Bronchial epithelial cell (primary cell): ENCODE measurements at regions not wholly inside any gene's neighbourhood (a gene's known extent, or its start where the extent isn't known, plus 50 kb on each side); places are given as distances from the start of the nearest gene placed in this dataset.
"Not testable (repeated sequence)": the region's sequence is repeated elsewhere in the genome, so short reads cannot be mapped to it uniquely, and the experiment has no call there.

Source experiments
- DNase-seq: peaks from one replicate; pipeline ENCODE4 v3.0.0-alpha.2; 2010; ENCODE audit warnings: low read depth
- FAIRE-seq: peaks from 2 replicates; lab custom pipeline; 2011; peaks lifted over from hg19 to GRCh38; lab: Jason Lieb, UNC
- H3K27me3 ChIP-seq: 2 replicates; pipeline ENCODE4 v1.5.1; 2011; ENCODE audit warnings: low read length; ENCODE audit not compliant: control insufficient read depth, insufficient read depth
- H3K36me3 ChIP-seq: 2 replicates; pipeline ENCODE4 v1.5.1; 2011; ENCODE audit warnings: low read length; ENCODE audit not compliant: control insufficient read depth, insufficient read depth
- H3K4me3 ChIP-seq: 2 replicates; pipeline ENCODE4 v1.5.1; 2011; ENCODE audit warnings: mild to moderate bottlenecking, low read depth, low read length, control low read depth
- TF ChIP-seq, protein P1 (sequence below): IDR thresholded peaks from 2 replicates; pipeline ENCODE4 v1.5.1; 2011; ENCODE audit warnings: mild to moderate bottlenecking, moderate library complexity, low read length, control low read depth, inconsistent platforms; ENCODE audit not compliant: insufficient read depth, severe bottlenecking

DNA sequence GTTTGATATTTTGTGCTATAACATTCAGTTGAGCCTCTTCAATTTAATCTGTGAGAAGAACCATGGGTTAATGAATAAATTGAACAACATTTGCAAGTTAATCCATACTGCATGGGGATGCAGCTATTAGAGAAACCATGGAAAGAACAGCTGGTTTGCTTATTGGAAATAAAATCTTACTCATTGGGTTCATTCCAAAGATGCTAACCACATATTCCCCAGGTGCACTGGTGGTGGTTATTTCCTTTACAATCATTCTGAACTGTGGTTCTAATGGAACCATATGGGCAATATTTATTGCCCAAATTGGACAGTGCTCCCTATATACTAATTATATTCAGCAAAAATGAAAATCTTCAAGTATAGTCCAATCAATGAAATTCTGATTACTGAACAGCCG, 1200.4 kb upstream of the CDH2 start:
- H3K36me3 ChIP-seq = no peaks in the 10 kb centered on the region
- DNase-seq (no peak), FAIRE-seq (no peak)
- H3K27me3 ChIP-seq = no peaks in the 10 kb centered on the region
- TF ChIP-seq, protein P1, sequence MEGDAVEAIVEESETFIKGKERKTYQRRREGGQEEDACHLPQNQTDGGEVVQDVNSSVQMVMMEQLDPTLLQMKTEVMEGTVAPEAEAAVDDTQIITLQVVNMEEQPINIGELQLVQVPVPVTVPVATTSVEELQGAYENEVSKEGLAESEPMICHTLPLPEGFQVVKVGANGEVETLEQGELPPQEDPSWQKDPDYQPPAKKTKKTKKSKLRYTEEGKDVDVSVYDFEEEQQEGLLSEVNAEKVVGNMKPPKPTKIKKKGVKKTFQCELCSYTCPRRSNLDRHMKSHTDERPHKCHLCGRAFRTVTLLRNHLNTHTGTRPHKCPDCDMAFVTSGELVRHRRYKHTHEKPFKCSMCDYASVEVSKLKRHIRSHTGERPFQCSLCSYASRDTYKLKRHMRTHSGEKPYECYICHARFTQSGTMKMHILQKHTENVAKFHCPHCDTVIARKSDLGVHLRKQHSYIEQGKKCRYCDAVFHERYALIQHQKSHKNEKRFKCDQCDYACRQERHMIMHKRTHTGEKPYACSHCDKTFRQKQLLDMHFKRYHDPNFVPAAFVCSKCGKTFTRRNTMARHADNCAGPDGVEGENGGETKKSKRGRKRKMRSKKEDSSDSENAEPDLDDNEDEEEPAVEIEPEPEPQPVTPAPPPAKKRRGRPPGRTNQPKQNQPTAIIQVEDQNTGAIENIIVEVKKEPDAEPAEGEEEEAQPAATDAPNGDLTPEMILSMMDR = no peak
- H3K4me3 ChIP-seq = no peak overlapping the region

- no peak overlapping the region for H3K4me3 ChIP-seq
- TF ChIP-seq, protein P1 = no peak
- no peaks in the 10 kb centered on the region for H3K27me3 ChIP-seq
- no peak for DNase-seq
- no peaks in the 10 kb centered on the region for H3K36me3 ChIP-seq
- no peak for FAIRE-seq
Observed at GRCh38 chr18:29373000-29373399, 1196.1 kb upstream of the CDH2 start.

DNA sequence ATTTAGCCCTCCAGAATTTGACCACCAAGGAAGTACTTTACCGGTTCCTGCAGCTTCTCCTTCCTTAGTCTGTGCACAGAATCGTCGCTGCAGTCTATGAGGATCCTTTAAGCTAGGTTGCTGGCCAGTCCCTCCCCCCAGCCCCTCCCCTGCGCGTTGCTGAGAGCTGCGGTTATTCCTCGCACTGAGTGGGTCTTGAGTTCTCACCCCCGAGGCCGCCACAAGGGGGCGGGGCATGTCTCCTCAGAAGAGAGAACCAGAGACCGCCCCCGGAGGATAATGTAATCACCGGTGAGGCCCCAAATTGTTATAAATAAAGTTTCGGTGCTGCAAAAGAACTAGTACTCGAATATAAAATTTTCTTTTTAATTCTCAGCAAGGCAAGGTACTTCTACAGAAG, 1184.9 kb upstream of the CDH2 start:
- H3K4me3 ChIP-seq = no peak overlapping the region
- TF ChIP-seq, protein P1 = no peak
- no peaks in the 10 kb centered on the region for H3K36me3 ChIP-seq
- DNase-seq (no peak), FAIRE-seq (no peak)
- H3K27me3 ChIP-seq = no peaks in the 10 kb centered on the region

GRCh38 chr18:29360659-29361058, 1183.7 kb upstream of the CDH2 start:
- H3K4me3 ChIP-seq, FAIRE-seq, DNase-seq, H3K27me3 ChIP-seq, H3K36me3 ChIP-seq: not testable (repeated sequence)

DNA sequence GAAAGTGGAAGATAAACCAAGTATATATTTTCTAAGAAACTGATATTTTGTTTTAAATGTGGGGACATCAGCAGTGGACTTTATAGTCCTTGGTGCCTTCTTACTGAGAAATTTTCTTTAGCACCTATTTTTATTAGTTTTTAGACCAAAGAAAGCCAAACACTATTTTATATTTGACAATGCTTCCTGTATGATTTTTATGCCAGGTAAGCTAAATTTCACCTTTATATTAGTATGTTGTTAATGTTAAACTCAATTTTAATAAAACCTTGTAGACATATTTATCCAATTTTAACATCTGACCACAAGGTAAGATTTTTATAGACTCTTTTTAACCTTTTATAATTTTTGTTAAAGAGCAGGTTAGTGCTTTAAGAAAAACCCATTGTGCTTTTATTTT, 1182.3 kb upstream of the CDH2 start:
- not testable (repeated sequence) for H3K27me3 ChIP-seq, FAIRE-seq, H3K4me3 ChIP-seq, H3K36me3 ChIP-seq, DNase-seq

- DNase-seq = no peak
- Histone ChIP-seq H3K36me3 (no peaks in the 10 kb centered on the region), H3K27me3 (no peaks in the 10 kb centered on the region), H3K4me3 (no peak overlapping the region)
- TF ChIP-seq, protein P1 = no peak
- FAIRE-seq = no peak
Observed at GRCh38 chr18:29351171-29351570, 1174.2 kb upstream of the CDH2 start.

- Histone ChIP-seq H3K36me3 (no peaks in the 10 kb centered on the region), H3K4me3 (no peak overlapping the region), H3K27me3 (no peaks in the 10 kb centered on the region)
- FAIRE-seq (no peak), DNase-seq (no peak)
- TF ChIP-seq, protein P1 = no peak
Observed at GRCh38 chr18:29328932-29329331, 1152.0 kb upstream of the CDH2 start.
